ENCODE measurements at regions not wholly inside any gene's neighbourhood (a gene's known extent, or its start where the extent isn't known, plus 50 kb on each side); places are given as distances from the start of the nearest gene placed in this dataset.

- 0% methylated on average over 3 of the region's 3 CpGs for WGBS (ENCODE audit: insufficient coverage, low coverage, missing lambda C conversion rate)
- FAIRE-seq (no peak), DNase-seq (ENCODE audit: extremely low read depth in 1 of 4, low spot score in 3 of 4) (no peak), ATAC-seq (no peak)
- ChIA-PET POLR2A (interaction anchor here (0.9 kb wide), 1 partner anchor 45 kb away, joined by 3 read pairs; no protein-coding TSS in a partner anchor), CTCF (ENCODE audit: low intra/inter-chr PET ratio) (no interaction called here)
- H2AFZ ChIP-seq (ENCODE audit: low read depth, low read length) = no peak overlapping the region
- intact Hi-C loops (cut with micrococcal nuclease) = no loop called here
- no peaks in the 10 kb centered on the region for H4K20me1 ChIP-seq (replicated peaks; ENCODE audit: control insufficient read depth, insufficient read depth, low read length)
- no peaks in the 10 kb centered on the region for H3K36me3 ChIP-seq (ENCODE audit: control insufficient read depth, insufficient read depth, low read length)
- BruUV-seq (replicated peaks) = no TSS peak
- TF ChIP-seq HDAC2 (IDR thresholded peaks at IDR 0.05) (no peak), NR2C2 (CRISPR knock-in tag; IDR thresholded peaks at IDR 0.05) (no peak), NR2C2 (tag; IDR thresholded peaks at IDR 0.05) (no peak), FOS (IDR thresholded peaks at IDR 0.05; ENCODE audit: extremely low read depth, insufficient read length) (no peak), ZNF232 (CRISPR knock-in tag; IDR thresholded peaks at IDR 0.05) (no peak), ZBTB5 (IDR thresholded peaks at IDR 0.05) (no peak), BRD4 (IDR thresholded peaks at IDR 0.05) (no peak), SNIP1 (IDR thresholded peaks at IDR 0.05; ENCODE audit: low read depth) (no peak), NFYB (IDR thresholded peaks at IDR 0.05; ENCODE audit: extremely low read depth, insufficient read length) (no peak), SAFB (IDR thresholded peaks at IDR 0.05; ENCODE audit: borderline replicate concordance, low read depth, low read length) (no peak), ZNF518B (CRISPR knock-in tag; IDR thresholded peaks at IDR 0.05) (no peak)
- no peaks in the 10 kb centered on the region for H3K79me2 ChIP-seq (ENCODE audit: control insufficient read depth, insufficient read depth, low read length)
- no peaks in the 10 kb centered on the region for H3K9me1 ChIP-seq (ENCODE audit: control insufficient read depth, insufficient read depth, low read length)
- no peak overlapping the region for H3K9ac ChIP-seq (ENCODE audit: insufficient read depth in 1 of 2, low read depth in 2 of 2, low read length in 2 of 2)
- H3K27ac ChIP-seq (ENCODE audit: extremely low read depth, low read depth, low read length) = no peak overlapping the region
- no peak overlapping the region for H3K4me3 ChIP-seq
- H3K4me2 ChIP-seq (ENCODE audit: insufficient read depth, low read length) = no peak overlapping the region
- H3K4me1 ChIP-seq (replicated peaks in 1 of 2; ENCODE audit: control insufficient read depth in 2 of 2, insufficient read depth in 2 of 2, low read length in 2 of 2) = no peaks in the 10 kb centered on the region
- no peaks in the 10 kb centered on the region for H3K27me3 ChIP-seq (ENCODE audit: control insufficient read depth in 2 of 2, insufficient read depth in 2 of 2, low read length in 2 of 2)
- in situ Hi-C loops (cut with MboI) = no loop called here
- no peaks in the 10 kb centered on the region for H3K9me3 ChIP-seq (replicated peaks; ENCODE audit: control insufficient read depth, insufficient read depth, low read depth, low read length)
Observed at GRCh38 chr2:221662689-221663391, 90.7 kb upstream of the EPHA4 start.

Data from K562 (cell line).